GM12872 (cell line): ENCODE measurements at regions not wholly inside any gene's neighbourhood (a gene's known extent, or its start where the extent isn't known, plus 50 kb on each side); places are given as distances from the start of the nearest gene placed in this dataset.

Source experiments
- CTCF ChIP-seq: IDR thresholded peaks from 3 replicates; pipeline ENCODE4 v1.5.1; 2011; ENCODE audit warnings: low read depth, mild to moderate bottlenecking, low read length, moderate library complexity; ENCODE audit not compliant: insufficient read depth

GRCh38 chr9:13646500-13647021 is 367.1 kb upstream of the MPDZ start:
- no peak for TF ChIP-seq CTCF

DNA sequence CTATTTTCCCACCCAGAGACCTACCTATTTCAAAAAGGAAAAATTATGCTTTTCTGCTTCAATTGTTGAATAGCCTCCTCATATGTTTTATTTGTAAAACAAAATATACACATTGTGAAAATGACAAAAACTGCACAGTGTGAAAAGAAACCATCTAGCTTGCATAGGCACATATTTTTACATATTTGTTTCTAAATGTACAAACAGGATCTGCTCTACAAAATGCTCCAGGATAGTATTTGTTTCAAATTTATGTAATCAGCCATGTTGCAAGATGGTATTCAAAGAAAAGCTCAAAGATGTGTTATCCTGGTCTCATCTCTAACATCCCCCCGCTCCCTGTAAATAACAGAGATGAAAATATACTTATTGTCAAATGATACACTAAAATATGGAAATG is 366.1 kb upstream of the MPDZ start:
- no peak for TF ChIP-seq CTCF

DNA sequence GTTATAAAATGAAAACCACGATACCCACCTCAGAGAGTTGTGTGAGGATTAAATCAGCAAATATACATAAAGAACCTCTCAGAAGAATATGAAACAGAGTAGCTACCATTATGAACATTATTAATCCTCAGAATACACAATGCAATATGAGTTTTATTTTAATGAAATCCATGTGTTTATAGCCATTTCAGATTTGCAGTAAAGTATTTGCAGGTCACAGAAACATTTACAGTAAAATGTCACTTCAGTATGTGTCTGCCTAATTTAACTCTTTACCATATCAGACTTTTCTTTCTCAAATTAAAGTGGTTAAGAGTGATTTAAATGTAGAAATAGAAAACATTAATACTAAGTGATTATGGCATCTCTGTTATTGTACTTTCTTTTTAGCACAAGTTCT is 365.2 kb upstream of the MPDZ start:
- no peak for TF ChIP-seq CTCF

GRCh38 chr9:13642646-13643045 is 363.2 kb upstream of the MPDZ start:
- no peak for TF ChIP-seq CTCF

DNA sequence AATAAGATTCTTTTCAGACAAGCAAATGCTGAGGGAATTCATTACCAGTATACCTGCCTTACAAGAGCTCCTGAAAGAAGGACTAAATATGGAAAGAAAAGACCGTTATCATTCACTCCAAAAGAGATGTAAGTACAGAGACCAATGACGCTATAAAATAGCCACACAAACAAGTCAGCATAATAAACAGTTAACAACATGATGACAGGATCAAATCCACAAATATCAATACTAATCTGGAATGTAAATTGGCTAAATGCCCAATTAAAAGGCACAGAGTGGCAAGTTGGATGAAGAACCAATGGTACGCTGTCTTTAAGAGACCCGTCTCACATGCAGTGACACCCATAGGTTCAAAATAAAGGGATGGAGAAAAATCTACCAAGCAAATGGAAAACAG is 349.6 kb upstream of the MPDZ start:
- TF ChIP-seq CTCF: no peak

GRCh38 chr9:13628526-13628925 is 349.0 kb upstream of the MPDZ start:
- no peak for TF ChIP-seq CTCF

GRCh38 chr9:13627502-13627901 is 348.0 kb upstream of the MPDZ start:
- TF ChIP-seq CTCF: no peak

DNA sequence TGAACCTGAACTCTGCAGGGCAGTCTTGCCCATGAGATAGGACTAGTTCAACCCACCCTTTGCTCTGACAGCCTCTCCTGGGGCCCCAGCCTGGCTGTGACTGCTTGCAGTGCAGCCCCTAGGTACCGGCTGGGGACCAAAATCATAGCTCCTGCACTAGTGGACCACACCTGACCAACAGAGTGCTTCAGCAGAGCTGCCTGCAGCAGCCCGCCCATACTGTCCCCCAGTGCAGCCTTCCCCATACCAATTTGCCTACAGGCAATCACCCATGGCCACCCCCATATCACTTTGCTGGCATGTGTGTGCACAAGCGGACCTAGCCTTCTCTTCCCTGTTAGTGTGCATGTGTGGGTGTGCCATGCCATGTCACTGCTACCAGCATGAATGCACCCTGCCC is 347.6 kb upstream of the MPDZ start:
- no peak for TF ChIP-seq CTCF
